ENCODE measurements at regions not wholly inside any gene's neighbourhood (a gene's known extent, or its start where the extent isn't known, plus 50 kb on each side); places are given as distances from the start of the nearest gene placed in this dataset.
A peak's percentile ranks its signal among the peaks of the same experiment; 100 is the strongest.

DNA sequence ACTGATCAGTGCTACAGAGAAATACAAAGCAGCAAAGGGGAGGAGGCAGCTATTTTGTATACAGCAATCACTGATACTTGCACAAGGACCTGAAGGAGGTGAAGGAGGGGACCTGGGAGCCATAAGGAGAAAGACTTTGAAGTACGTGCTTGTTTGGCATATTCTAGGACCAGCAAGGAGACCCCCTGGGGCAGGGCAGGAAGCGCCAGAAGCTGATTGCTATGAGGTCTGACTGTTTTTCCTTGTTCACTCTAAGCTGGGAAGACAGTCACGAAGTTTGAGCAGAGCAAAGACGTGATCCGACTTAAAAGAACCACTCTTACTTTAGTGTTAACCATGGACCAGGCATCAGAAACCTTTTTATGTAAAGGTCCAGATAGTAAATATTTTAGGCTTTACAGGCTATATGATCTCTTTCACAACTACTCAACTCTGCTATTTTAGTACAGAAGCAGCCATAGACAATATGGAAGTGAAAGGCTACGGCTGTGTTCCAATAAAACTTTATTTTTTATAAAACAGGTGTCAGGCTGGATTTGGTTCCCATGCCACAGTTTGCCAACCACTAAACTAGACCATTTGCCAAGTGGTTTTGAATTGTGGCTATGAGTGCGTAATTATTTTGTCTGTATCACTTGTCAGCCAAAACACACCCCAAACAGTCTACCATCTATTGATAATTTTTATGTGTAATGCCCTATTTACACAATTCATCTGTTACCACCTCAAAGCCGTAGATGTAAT, 217.9 kb downstream of the PRL start:
- no peak for DNase-seq

DNA sequence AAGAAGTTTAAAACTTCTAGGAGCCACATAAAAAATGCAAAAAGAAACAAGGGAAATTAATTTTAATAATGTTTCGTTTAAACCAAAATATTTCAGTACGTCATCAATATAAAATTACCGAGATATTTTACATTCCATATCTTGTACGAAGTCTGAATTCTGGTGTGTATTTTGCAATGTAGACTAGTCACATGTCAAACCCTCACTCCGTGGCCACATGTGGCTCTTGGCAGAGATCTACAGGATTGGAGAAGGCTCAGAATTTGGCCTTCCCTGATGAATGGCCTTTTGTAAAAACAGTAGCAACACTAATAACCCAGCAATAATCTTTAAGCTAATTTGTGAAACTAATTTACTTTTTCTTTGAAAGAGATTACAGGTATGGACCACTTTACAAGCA, 217.1 kb downstream of the PRL start:
- DNase-seq, result no peak

DNA sequence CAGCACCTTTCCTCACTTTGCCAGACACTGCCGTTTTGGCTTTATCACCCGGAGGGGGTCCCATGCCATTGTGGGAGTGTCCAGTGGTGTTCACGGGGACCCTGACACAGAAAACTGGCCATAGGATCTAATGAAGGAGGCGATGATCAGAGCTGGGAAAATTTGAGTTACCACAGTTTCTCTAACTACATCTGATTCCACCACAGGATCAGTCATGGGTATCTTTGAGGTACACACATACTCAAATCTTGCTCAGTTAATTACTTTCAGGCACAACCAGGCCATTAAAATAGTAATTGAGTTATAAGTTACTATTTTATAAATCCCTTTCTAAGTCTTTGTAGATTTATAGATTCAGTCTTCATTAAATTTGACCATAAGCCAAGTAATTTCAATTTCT, 215.1 kb downstream of the PRL start:
- DNase-seq, result no peak

DNA sequence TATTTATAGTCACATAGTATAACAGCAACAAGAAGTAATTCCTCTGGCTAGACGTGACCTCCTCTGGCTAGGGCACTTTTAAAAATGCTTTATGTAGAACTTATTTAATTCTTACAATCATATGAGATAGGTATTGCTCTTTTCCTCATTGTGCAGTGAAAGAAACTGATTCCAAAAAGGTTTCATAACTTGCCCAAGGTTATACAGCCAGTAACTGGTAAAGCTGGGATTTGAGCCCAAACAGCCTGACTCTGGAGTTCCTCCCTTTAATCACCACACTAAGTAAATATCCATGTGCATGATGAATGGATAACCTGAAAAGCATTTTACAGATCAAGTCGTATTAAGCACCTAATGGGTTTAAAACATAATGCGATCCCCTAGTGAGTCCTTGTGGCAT, 214.6 kb downstream of the PRL start:
- DNase-seq, result no peak

DNA sequence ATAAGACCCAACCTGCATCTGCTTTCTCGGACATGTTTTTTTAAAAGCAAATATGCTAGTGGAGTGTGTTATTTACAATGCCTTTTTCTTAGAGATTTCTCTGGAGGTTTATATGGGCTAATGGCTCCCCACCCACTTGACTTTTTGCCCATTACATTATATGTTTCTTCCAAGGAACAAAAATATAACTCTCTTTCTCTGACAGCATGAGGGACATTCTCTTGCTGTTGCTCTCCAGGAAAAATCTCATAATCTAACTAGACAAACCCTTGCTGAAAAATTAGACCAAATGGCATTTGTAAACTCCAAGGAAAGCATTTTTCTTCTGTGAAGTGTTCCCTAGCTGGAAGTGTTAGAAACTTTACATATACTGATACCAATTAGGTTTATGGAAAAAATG, 213.7 kb downstream of the PRL start:
- no peak for DNase-seq

- DNase-seq, result peak; percentile 20 to 49 (median 36)
Observed at GRCh38 chr6:22087960-22088706, 208.7 kb downstream of the PRL start.

- no peak for DNase-seq
Observed at GRCh38 chr6:22091424-22091948, 205.3 kb downstream of the PRL start.

DNA sequence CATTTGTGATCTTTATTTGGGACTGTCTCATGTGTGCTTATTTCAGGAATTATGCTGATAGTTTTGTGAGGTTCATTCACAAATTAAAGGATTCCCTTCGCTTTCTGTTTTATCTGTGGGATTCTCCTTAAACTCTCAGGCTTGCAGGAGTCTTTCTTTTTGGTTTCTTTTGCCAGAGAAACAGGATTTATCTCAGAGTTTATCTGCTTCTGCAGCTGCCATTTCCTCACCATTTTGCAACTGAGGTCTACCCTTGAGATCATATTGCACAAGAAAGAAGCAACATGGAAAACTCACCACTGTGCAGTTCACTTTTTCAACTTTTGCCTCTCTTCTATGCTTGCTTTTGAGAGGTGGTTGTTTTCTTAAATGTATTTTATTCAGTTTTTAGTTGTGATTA, 201.0 kb downstream of the PRL start:
- DNase-seq, result peak; percentile 21 to 46 (median 32)

GRCh38 chr6:22098601-22099031, 198.2 kb downstream of the PRL start:
- no peak for DNase-seq

GRCh38 chr6:22099231-22099630, 197.6 kb downstream of the PRL start:
- DNase-seq, result no peak

DNA sequence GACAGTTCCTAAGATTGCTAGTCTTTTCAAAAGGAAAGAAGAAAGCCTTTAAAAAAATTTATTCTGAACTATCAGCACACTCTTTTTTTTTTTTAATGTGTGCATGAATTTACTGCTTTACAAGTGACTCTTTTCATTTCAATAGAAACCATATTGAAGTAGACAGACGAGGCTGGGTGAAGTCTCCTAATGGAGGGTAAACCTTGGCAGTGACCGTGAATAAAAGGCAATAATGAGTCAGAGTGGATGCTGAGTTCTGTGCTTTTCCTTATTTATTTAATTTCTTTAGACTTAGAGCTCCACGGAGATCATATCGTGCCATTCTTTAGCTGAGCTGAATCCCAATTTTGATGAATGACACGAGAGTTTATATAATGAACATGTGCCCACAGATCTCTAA, 196.9 kb downstream of the PRL start:
- DNase-seq, result no peak

GRCh38 chr6:22101163-22101562, 195.7 kb downstream of the PRL start:
- DNase-seq, result peak; percentile 18 to 41 (median 35)

DNA sequence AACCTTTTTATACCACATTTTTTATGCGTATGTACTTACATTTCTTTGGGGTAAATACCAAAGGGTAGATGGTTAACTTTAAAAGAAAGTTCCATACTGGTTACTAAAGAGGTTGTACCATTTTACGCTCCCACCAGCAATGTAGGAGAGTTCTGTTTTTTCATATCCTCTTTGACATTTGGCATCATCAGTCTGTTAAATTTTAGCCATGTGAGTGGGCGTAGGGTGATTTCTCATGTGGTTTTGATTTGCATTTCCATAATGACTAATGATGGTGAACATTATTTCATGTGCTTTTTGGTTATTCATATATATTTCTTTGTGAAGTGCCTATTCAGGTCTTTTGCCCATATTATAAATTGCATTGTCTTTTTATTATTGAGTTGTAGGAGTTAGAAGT, 194.2 kb downstream of the PRL start:
- DNase-seq, result peak; percentile 79 to 93 (median 91)

GRCh38 chr6:22106451-22106850, 190.4 kb downstream of the PRL start:
- DNase-seq, result no peak

- DNase-seq, result no peak
Observed at GRCh38 chr6:22106961-22107360, 189.9 kb downstream of the PRL start.

DNA sequence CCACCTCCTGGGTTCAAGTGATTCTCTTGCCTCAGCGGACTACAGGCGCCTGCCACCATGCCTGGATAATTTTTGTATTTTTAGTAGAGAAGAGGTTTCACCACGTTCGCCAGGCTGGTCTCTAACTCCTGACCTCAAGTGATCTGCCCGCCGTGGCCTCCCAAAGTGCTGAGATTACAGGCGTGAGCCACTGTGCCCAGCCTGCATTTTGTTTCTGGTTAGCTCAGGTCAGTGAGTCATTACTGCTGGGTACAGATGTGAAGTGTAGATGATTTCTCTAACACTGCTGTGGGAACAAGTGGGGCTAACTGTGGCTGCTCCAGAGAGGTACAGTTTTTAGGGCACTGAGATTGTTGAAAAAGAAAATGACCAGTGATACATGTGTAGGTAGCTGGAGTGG, 188.6 kb downstream of the PRL start:
- no peak for DNase-seq

DNA sequence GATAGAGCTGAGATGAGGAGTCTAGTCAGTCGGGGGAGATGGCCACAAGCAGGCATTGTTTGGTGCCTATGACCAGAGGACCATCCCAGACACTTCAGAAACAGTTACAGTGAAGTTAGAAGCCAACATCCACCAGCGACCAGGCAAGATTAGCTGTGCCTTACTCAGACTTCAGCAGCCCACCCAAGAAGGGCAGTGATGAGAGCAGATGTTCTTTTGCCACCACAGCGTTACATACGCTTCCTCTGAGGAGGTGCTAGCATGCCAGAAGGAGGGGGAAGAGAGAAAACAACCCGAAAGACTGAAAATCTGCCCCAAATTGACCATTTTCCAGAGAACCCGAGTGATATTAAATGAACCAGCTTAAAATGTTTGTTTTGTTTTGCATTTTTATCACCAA, 186.8 kb downstream of the PRL start:
- DNase-seq, result no peak

- no peak for DNase-seq
Observed at GRCh38 chr6:22112461-22112860, 184.4 kb downstream of the PRL start.

- peak; percentile 41 to 52 (median 51) for DNase-seq
Observed at GRCh38 chr6:22113026-22113766, 183.6 kb downstream of the PRL start.

- no peak for DNase-seq
Observed at GRCh38 chr6:22115559-22115958, 181.3 kb downstream of the PRL start.

GRCh38 chr6:22117631-22118030, 179.2 kb downstream of the PRL start:
- DNase-seq, result no peak

DNA sequence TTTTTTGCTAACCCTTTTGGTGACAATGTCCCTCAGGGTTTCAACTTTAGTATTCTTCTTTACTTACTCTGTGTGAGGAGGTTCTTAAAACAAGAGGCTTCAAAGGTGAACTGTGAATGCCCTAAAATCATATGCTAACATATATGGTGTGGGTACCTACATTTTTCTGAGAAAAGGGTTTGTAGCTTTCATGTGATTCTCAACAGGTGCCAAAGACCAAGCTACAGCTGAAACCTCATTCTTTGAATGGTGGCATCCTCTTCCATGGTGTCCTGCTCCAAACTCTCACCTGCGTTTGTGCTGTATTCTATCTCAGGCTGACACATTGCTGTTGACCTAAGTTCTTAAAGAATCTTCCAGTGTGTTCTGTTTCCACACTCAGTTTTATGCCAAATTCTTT, 177.3 kb downstream of the PRL start:
- no peak for DNase-seq

DNA sequence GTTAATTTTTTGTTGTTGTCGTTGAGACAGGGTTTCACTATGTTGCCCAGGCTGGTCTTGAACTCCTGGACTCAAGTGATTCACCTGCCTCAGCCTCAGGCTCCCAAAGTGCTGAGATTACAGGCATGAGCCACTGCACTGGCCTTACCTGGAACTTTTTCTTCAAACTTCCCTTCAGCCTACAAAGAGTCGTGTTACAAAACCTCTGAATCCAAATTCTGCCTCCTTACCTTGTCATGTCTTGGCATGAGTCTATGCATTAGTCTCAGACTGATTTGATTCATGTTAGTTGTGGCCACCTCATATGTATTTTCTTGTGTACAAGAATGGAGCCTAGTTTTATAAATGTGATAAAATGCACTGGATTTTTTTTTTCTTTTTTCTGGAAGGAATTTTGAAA, 172.1 kb downstream of the PRL start:
- no peak for DNase-seq

GRCh38 chr6:22126910-22127309, 169.9 kb downstream of the PRL start:
- no peak for DNase-seq

Data from suppressor macrophage treated with lipopolysaccharide for 1 hour (primary cell).